HG03460 (cell line): ENCODE measurements at regions not wholly inside any gene's neighbourhood (a gene's known extent, or its start where the extent isn't known, plus 50 kb on each side); places are given as distances from the start of the nearest gene placed in this dataset.
"Not testable (repeated sequence)": the region's sequence is repeated elsewhere in the genome, so short reads cannot be mapped to it uniquely, and the experiment has no call there.

Experiments
- ATAC-seq: cut with Tn5 transposase; IDR thresholded peaks from one replicate; pipeline ENCODE4 v1.9.1; 2021; ENCODE audit not compliant: unreplicated experiment

GRCh38 chr15:45866616-45867015, 231.8 kb downstream of the SQOR start:
- no peak for ATAC-seq

GRCh38 chr15:45867281-45867680, 232.5 kb downstream of the SQOR start:
- ATAC-seq: no peak

DNA sequence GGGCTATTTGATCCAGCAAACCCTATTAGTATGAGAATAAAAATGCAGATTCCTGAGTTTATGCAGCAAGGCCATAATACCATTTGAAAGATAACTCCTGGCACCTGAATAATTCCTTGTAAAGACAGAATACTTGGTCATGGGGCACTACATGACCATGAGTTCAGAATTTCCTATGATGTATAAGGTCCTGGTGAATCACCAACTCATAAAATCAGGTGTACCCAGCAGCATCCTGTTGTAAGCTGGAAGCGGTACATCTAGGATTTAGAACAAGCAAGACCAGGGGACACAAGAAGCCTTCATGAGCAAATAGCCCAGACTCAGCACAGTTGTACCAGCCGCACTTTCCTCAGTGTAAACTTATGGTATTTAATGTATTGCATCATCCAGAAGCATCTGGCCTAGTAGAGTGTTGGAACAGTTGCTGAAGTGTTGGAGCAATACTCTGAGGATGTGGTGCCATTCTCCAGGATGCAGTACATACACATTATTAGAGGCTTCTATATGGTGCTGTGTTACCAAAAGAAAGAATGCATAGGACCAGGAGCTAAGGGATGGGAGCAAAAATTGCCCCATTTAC, 233.4 kb downstream of the SQOR start:
- no peak for ATAC-seq

- ATAC-seq: no peak
Observed at GRCh38 chr15:45869034-45869668, 234.3 kb downstream of the SQOR start.

- no peak for ATAC-seq
Observed at GRCh38 chr15:45871121-45871855, 236.5 kb downstream of the SQOR start.

- ATAC-seq: no peak
Observed at GRCh38 chr15:45873781-45874180, 239.0 kb downstream of the SQOR start.

GRCh38 chr15:45874566-45874965, 239.7 kb downstream of the SQOR start:
- ATAC-seq: not testable (repeated sequence)

- ATAC-seq: no peak
Observed at GRCh38 chr15:45884289-45884688, 249.5 kb downstream of the SQOR start.

- ATAC-seq: no peak
Observed at GRCh38 chr15:45884755-45885445, 250.1 kb downstream of the SQOR start.

- no peak for ATAC-seq
Observed at GRCh38 chr15:45885801-45886200, 251.0 kb downstream of the SQOR start.

DNA sequence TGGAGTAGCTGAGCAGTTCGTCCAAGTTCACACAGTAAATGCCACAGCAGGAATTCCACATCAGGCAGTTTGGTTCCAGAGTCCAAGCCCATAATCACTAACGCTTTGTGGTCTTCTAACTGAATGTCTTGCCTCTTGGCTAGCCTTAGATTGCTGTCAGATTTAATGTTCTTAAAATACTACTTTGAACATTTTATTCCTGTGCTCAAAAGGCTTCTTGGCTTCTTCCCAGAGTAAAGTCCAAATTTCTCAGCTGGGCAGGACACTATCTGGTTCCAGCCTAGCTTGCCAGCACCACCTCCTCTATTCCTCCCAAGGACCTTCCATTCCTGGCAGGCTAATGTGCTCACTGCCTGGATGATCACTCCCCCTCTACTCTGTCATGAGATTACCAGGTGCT, 256.9 kb downstream of the SQOR start:
- ATAC-seq: no peak

GRCh38 chr15:45892182-45892581, 257.4 kb downstream of the SQOR start:
- no peak for ATAC-seq

DNA sequence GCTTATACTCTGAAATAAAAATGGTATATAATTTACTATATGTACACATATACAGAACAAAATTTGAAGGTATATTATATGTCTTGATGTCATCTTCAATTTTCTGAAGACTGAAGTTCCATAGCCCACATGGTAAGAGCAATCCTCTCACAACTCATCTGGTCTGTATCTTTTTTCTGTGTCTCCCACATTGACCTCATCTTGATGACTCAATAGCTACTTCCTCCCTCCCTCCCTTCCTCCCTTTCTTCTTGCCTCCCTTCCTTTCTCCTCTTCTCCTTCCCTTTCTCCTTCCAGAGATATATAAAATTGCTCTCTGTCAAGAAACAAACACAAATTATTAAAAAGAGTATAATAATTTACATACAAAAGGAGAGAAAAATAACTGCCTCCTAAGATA, 268.5 kb downstream of the SQOR start:
- no peak for ATAC-seq

GRCh38 chr15:45904019-45904418, 269.2 kb downstream of the SQOR start:
- ATAC-seq: no peak

- no peak for ATAC-seq
Observed at GRCh38 chr15:45906230-45906629, 271.4 kb downstream of the SQOR start.

DNA sequence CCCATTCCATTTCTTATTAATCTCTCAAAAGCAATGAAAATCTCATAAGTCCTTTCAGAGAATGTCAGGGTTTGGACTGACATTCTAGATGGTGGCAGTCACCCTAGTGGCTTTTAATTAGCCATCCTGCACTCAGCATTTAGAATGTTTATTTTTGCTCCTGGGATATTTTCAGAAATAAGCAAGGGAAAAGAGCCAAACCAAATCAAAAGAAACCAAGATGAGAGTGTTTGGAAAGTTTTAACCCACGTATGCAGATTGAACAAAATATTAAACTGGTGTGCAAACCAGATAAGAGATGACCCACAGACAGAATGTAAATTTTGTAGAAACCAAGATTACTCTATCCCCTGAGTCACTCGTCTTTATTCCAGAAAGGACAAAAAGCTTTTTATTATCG, 275.8 kb downstream of the SQOR start:
- no peak for ATAC-seq

GRCh38 chr15:45913451-45913850, 278.6 kb downstream of the SQOR start:
- no peak for ATAC-seq

- no peak for ATAC-seq
Observed at GRCh38 chr15:45914425-45914824, 279.6 kb downstream of the SQOR start.

DNA sequence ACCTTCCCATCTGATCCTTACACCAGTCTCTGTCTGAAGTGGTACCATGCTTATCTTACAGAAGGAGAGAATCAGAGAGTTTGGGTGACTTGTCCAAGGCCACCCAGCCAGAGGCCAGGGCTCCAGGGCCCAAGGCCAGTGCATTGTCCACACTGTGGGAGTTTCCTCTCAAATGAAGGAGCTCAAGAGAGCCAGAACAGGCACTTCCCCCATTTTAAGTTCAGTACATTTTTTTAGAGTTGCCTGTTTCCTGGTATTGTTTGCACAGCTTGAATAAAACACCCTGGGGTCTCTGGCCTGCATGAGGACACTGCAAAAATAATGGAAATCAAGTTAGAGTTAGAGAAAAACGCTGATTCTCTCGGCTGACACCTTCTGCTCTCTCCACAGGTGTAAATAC, 284.0 kb downstream of the SQOR start:
- ATAC-seq: no peak

- ATAC-seq: no peak
Observed at GRCh38 chr15:45919806-45920205, 285.0 kb downstream of the SQOR start.

DNA sequence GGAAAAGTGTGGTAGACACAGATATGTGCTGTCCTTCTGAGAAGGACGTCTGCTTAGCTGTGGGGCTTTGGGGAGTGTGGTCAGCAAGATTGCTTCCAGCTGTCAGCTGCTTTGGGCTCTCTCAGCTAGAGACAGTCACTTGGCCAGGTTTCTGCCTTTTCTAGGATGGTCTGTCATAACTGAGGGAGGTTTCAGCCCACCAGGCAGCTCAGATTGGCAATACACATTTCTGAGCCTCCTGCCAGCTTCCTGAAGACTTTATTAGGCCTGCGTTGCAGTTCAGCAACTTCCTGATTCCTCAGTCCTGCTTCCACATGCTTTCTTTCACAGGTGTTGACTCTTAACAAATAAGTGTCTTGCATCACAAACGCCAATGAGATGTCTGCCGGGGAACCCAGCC, 286.5 kb downstream of the SQOR start:
- ATAC-seq: no peak

GRCh38 chr15:45921978-45922377, 287.1 kb downstream of the SQOR start:
- ATAC-seq: no peak
